ENCODE measurements at regions not wholly inside any gene's neighbourhood (a gene's known extent, or its start where the extent isn't known, plus 50 kb on each side); places are given as distances from the start of the nearest gene placed in this dataset.
"Not testable (repeated sequence)": the region's sequence is repeated elsewhere in the genome, so short reads cannot be mapped to it uniquely, and the experiment has no call there.

GRCh38 chr13:55577082-55577846, 1563.5 kb upstream of the PRR20A start:
- no peak overlapping the region for H3K4me3 Mint-ChIP-seq (ENCODE audit: unreplicated experiment)
- H3K9me3 Mint-ChIP-seq (ENCODE audit: unreplicated experiment) = no peaks in the 10 kb centered on the region
- intact Hi-C loops (cut with micrococcal nuclease) = no loop called here
- no peaks in the 10 kb centered on the region for H3K27me3 Mint-ChIP-seq (ENCODE audit: insufficient read depth, unreplicated experiment)
- no peak for DNase-seq (ENCODE audit: unreplicated experiment)
- CTCF ChIA-PET = no interaction called here
- no peak for TF ChIP-seq CTCF (IDR thresholded peaks at IDR 0.05; ENCODE audit: unreplicated experiment)
- H3K4me1 Mint-ChIP-seq (ENCODE audit: insufficient read depth, unreplicated experiment) = no peaks in the 10 kb centered on the region
- H3K27ac Mint-ChIP-seq (ENCODE audit: low read depth, unreplicated experiment) = no peak overlapping the region
- POLR2A ChIA-PET = no interaction called here
- H3K36me3 Mint-ChIP-seq (ENCODE audit: insufficient read depth, unreplicated experiment) = no peaks in the 10 kb centered on the region
- BruUV-seq (replicated peaks) = no TSS peak

- H3K4me1 Mint-ChIP-seq (ENCODE audit: insufficient read depth, unreplicated experiment) = no peaks in the 10 kb centered on the region
- H3K27ac Mint-ChIP-seq (ENCODE audit: low read depth, unreplicated experiment) = no peak overlapping the region
- no peaks in the 10 kb centered on the region for H3K36me3 Mint-ChIP-seq (ENCODE audit: insufficient read depth, unreplicated experiment)
- no peak for TF ChIP-seq CTCF (IDR thresholded peaks at IDR 0.05; ENCODE audit: unreplicated experiment)
- H3K27me3 Mint-ChIP-seq (ENCODE audit: insufficient read depth, unreplicated experiment) = no peaks in the 10 kb centered on the region
- intact Hi-C loops (cut with micrococcal nuclease) = no loop called here
- H3K9me3 Mint-ChIP-seq (ENCODE audit: unreplicated experiment) = no peaks in the 10 kb centered on the region
- ChIA-PET CTCF (no interaction called here), POLR2A (no interaction called here)
- BruUV-seq (replicated peaks) = no TSS peak
- no peak overlapping the region for H3K4me3 Mint-ChIP-seq (ENCODE audit: unreplicated experiment)
- DNase-seq (ENCODE audit: unreplicated experiment) = no peak
These were observed 1562.9 kb upstream of the PRR20A start for GRCh38 chr13:55577847-55578210.

- H3K27ac Mint-ChIP-seq (ENCODE audit: low read depth, unreplicated experiment); CTCF ChIA-PET; POLR2A ChIA-PET; H3K9me3 Mint-ChIP-seq (ENCODE audit: unreplicated experiment); H3K4me1 Mint-ChIP-seq (ENCODE audit: insufficient read depth, unreplicated experiment); H3K36me3 Mint-ChIP-seq (ENCODE audit: insufficient read depth, unreplicated experiment); intact Hi-C loops (cut with micrococcal nuclease); DNase-seq (ENCODE audit: unreplicated experiment); H3K27me3 Mint-ChIP-seq (ENCODE audit: insufficient read depth, unreplicated experiment); BruUV-seq (replicated peaks); H3K4me3 Mint-ChIP-seq (ENCODE audit: unreplicated experiment): not testable (repeated sequence)
These were observed 1558.4 kb upstream of the PRR20A start for GRCh38 chr13:55582294-55582693.

GRCh38 chr13:55583953-55584593, 1556.6 kb upstream of the PRR20A start:
- CTCF ChIA-PET = no interaction called here
- no peaks in the 10 kb centered on the region for H3K4me1 Mint-ChIP-seq (ENCODE audit: insufficient read depth, unreplicated experiment)
- no TSS peak for BruUV-seq (replicated peaks)

More at GRCh38 chr13:55583953-55584593, 1556.6 kb upstream of the PRR20A start:
- Mint-ChIP-seq H3K9me3 (ENCODE audit: unreplicated experiment) (no peaks in the 10 kb centered on the region), H3K4me3 (ENCODE audit: unreplicated experiment) (no peak overlapping the region), H3K36me3 (ENCODE audit: insufficient read depth, unreplicated experiment) (no peaks in the 10 kb centered on the region), H3K27ac (ENCODE audit: low read depth, unreplicated experiment) (no peak overlapping the region), H3K27me3 (ENCODE audit: insufficient read depth, unreplicated experiment) (no peaks in the 10 kb centered on the region)
- POLR2A ChIA-PET = no interaction called here
- intact Hi-C loops (cut with micrococcal nuclease) = no loop called here
- no peak for TF ChIP-seq CTCF (IDR thresholded peaks at IDR 0.05; ENCODE audit: unreplicated experiment)
- no peak for DNase-seq (ENCODE audit: unreplicated experiment)

All from MCF 10A (cell line).